ENCODE measurements at regions not wholly inside any gene's neighbourhood (a gene's known extent, or its start where the extent isn't known, plus 50 kb on each side); places are given as distances from the start of the nearest gene placed in this dataset.

GRCh38 chr1:87535551-87535950 is 206.9 kb downstream of the LMO4 start:
- TF ChIP-seq EZH2 (optimal IDR thresholded peaks at IDR 0.05; ENCODE audit: low read depth, low read length) (no peak), EZH2phosphoT487 (IDR thresholded peaks at IDR 0.05; ENCODE audit: low read length) (no peak), CTCF (IDR thresholded peaks at IDR 0.05; ENCODE audit: low read length) (no peak)
